ENCODE measurements at regions not wholly inside any gene's neighbourhood (a gene's known extent, or its start where the extent isn't known, plus 50 kb on each side); places are given as distances from the start of the nearest gene placed in this dataset.

GRCh38 chr20:60806354-60806753 lies 445.7 kb upstream of the CDH4 start:
- no peak for TF ChIP-seq ZNF8 (CRISPR knock-in tag; IDR thresholded peaks at IDR 0.05)
- no peak for TF ChIP-seq PATZ1 (CRISPR knock-in tag; IDR thresholded peaks at IDR 0.05; ENCODE audit: borderline replicate concordance)
- TF ChIP-seq GLIS3 (CRISPR knock-in tag; IDR thresholded peaks at IDR 0.05), result no peak
- TF ChIP-seq, protein P1, sequence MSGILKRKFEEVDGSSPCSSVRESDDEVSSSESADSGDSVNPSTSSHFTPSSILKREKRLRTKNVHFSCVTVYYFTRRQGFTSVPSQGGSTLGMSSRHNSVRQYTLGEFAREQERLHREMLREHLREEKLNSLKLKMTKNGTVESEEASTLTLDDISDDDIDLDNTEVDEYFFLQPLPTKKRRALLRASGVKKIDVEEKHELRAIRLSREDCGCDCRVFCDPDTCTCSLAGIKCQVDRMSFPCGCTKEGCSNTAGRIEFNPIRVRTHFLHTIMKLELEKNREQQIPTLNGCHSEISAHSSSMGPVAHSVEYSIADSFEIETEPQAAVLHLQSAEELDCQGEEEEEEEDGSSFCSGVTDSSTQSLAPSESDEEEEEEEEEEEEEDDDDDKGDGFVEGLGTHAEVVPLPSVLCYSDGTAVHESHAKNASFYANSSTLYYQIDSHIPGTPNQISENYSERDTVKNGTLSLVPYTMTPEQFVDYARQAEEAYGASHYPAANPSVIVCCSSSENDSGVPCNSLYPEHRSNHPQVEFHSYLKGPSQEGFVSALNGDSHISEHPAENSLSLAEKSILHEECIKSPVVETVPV (CRISPR knock-in tag; IDR thresholded peaks at IDR 0.05), result no peak
- no peak for TF ChIP-seq ZFP3 (CRISPR knock-in tag; IDR thresholded peaks at IDR 0.05)
- TF ChIP-seq SNAI2 (CRISPR knock-in tag; IDR thresholded peaks at IDR 0.05), result no peak
- TF ChIP-seq ZNF565 (CRISPR knock-in tag; conservative IDR thresholded peaks at IDR 0.05; ENCODE audit: low read depth), result no peak
- no peak for TF ChIP-seq OSR1 (CRISPR knock-in tag; IDR thresholded peaks at IDR 0.05)
- TF ChIP-seq CREB5 (CRISPR knock-in tag; IDR thresholded peaks at IDR 0.05; ENCODE audit: low read depth), result no peak
- TF ChIP-seq ISL1 (CRISPR knock-in tag; IDR thresholded peaks at IDR 0.05), result no peak
- TF ChIP-seq, protein P2, sequence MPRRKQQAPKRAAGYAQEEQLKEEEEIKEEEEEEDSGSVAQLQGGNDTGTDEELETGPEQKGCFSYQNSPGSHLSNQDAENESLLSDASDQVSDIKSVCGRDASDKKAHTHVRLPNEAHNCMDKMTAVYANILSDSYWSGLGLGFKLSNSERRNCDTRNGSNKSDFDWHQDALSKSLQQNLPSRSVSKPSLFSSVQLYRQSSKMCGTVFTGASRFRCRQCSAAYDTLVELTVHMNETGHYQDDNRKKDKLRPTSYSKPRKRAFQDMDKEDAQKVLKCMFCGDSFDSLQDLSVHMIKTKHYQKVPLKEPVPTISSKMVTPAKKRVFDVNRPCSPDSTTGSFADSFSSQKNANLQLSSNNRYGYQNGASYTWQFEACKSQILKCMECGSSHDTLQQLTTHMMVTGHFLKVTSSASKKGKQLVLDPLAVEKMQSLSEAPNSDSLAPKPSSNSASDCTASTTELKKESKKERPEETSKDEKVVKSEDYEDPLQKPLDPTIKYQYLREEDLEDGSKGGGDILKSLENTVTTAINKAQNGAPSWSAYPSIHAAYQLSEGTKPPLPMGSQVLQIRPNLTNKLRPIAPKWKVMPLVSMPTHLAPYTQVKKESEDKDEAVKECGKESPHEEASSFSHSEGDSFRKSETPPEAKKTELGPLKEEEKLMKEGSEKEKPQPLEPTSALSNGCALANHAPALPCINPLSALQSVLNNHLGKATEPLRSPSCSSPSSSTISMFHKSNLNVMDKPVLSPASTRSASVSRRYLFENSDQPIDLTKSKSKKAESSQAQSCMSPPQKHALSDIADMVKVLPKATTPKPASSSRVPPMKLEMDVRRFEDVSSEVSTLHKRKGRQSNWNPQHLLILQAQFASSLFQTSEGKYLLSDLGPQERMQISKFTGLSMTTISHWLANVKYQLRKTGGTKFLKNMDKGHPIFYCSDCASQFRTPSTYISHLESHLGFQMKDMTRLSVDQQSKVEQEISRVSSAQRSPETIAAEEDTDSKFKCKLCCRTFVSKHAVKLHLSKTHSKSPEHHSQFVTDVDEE (CRISPR knock-in tag; IDR thresholded peaks at IDR 0.05), result no peak
